CD14-positive monocyte (primary cell): ENCODE measurements at regions not wholly inside any gene's neighbourhood (a gene's known extent, or its start where the extent isn't known, plus 50 kb on each side); places are given as distances from the start of the nearest gene placed in this dataset.

ENCODE experiments used
- DNase-seq, 3 donors: peaks; one replicate each; pipeline ENCODE4 v3.0.0-alpha.2; 2011 to 2022
- H2AFZ ChIP-seq: 2 replicates; pipeline ENCODE4 v1.6.0; 2012; ENCODE audit warnings: mild to moderate bottlenecking, low read depth, low read length, inconsistent platforms; ENCODE audit not compliant: insufficient read depth, poor library complexity, severe bottlenecking
- H3K27ac ChIP-seq, 2 donors: 1 replicate in 1 of 2; 2 replicates in 1 of 2; pipeline ENCODE4 v1.5.1; 2012 to 2013; ENCODE audit warnings: low read length in 2 of 2, control low read depth in 1 of 2, inconsistent platforms in 1 of 2, low read depth in 1 of 2, mild to moderate bottlenecking in 1 of 2
- H3K27me3 ChIP-seq, 2 donors: one replicate each; pipeline versions ENCODE4 v1.6.0 to v1.6.1; 2011 to 2013; ENCODE audit warnings: low read length in 2 of 2; ENCODE audit not compliant: control insufficient read depth in 2 of 2, insufficient read depth in 2 of 2
- H3K36me3 ChIP-seq, 2 donors: replicated peaks in 1 of 2; 1 replicate in 1 of 2; 2 replicates in 1 of 2; pipeline versions ENCODE4 v1.5.1 to v1.6.1; 2012 to 2013; ENCODE audit warnings: low read length in 2 of 2, control low read depth in 1 of 2, inconsistent platforms in 1 of 2, mild to moderate bottlenecking in 1 of 2; ENCODE audit not compliant: insufficient read depth in 2 of 2, control insufficient read depth in 1 of 2
- H3K4me1 ChIP-seq, 2 donors: 1 replicate in 1 of 2; 2 replicates in 1 of 2; pipeline versions ENCODE4 v1.5.1 to v1.6.1; 2012 to 2013; ENCODE audit warnings: low read length in 2 of 2, control low read depth in 1 of 2, inconsistent platforms in 1 of 2, mild to moderate bottlenecking in 1 of 2, moderate library complexity in 1 of 2; ENCODE audit not compliant: insufficient read depth in 2 of 2, control insufficient read depth in 1 of 2
- H3K4me2 ChIP-seq: replicated peaks from 2 replicates; pipeline ENCODE3; 2012; ENCODE audit warnings: low read length, moderate library complexity, mild to moderate bottlenecking; ENCODE audit not compliant: poor library complexity, severe bottlenecking; ENCODE audit errors: extremely low read depth
- H3K4me3 ChIP-seq, 3 experiments: fragments of 200-600 bp in 1 of 3; sonication (generic) in 1 of 3; replicated peaks in 1 of 3; 1 replicate in 2 of 3; 2 replicates in 1 of 3; pipeline ENCODE4 v1.5.1; 2011 to 2013; ENCODE audit warnings: low read length in 3 of 3, mild to moderate bottlenecking in 3 of 3, control low read depth in 2 of 3, low read depth in 2 of 3, inconsistent platforms in 1 of 3, moderate library complexity in 1 of 3
- H3K79me2 ChIP-seq: 2 replicates; pipeline ENCODE4 v1.6.0; 2012; ENCODE audit warnings: mild to moderate bottlenecking, control low read depth, inconsistent platforms, low read length, moderate library complexity; ENCODE audit not compliant: insufficient read depth
- H3K9ac ChIP-seq: 2 replicates; pipeline ENCODE4 v1.6.0; 2017; ENCODE audit warnings: low read length, mild to moderate bottlenecking; ENCODE audit not compliant: insufficient read depth, poor library complexity, severe bottlenecking
- H3K9me3 ChIP-seq, 2 donors: replicated peaks in 1 of 2; 1 replicate in 1 of 2; 2 replicates in 1 of 2; pipeline versions ENCODE4 v1.5.1 to v1.6.1; 2012 to 2013; ENCODE audit warnings: low read length in 2 of 2, control low read depth in 1 of 2; ENCODE audit not compliant: control insufficient read depth in 1 of 2, insufficient read depth in 1 of 2
- H4K20me1 ChIP-seq: 2 replicates; pipeline ENCODE4 v1.6.0; 2012; ENCODE audit warnings: mild to moderate bottlenecking, low read length, control low read depth, moderate library complexity; ENCODE audit not compliant: insufficient read depth
- H3K27ac Mint-ChIP-seq, 7 donors: one replicate each; pipeline ENCODE4 v1.8.0; 2020; ENCODE audit warnings: mild to moderate bottlenecking in 7 of 7, mixed read lengths in 7 of 7, moderate library complexity in 6 of 7, inconsistent platforms in 2 of 7
- H3K27me3 Mint-ChIP-seq, 3 donors: one replicate each; pipeline ENCODE4 v1.8.0; 2021 to 2022; ENCODE audit warnings: low read depth in 3 of 3, mild to moderate bottlenecking in 3 of 3, mixed read lengths in 3 of 3, moderate library complexity in 3 of 3, inconsistent platforms in 1 of 3
- H3K36me3 Mint-ChIP-seq, 2 donors: one replicate each; pipeline ENCODE4 v1.8.0; 2020; ENCODE audit warnings: mixed read lengths in 2 of 2, inconsistent platforms in 1 of 2, mild to moderate bottlenecking in 1 of 2
- H3K4me1 Mint-ChIP-seq: one replicate; pipeline ENCODE4 v1.8.0; 2020; ENCODE audit warnings: mild to moderate bottlenecking, mixed read lengths
- H3K4me3 Mint-ChIP-seq, 2 donors: one replicate each; pipeline ENCODE4 v1.8.0; 2020; ENCODE audit warnings: mild to moderate bottlenecking in 2 of 2, mixed read lengths in 2 of 2, moderate library complexity in 1 of 2
- H3K9me3 Mint-ChIP-seq, 7 donors: one replicate each; pipeline ENCODE4 v1.8.0; 2020 to 2022; ENCODE audit warnings: mixed read lengths in 7 of 7, mild to moderate bottlenecking in 6 of 7, moderate library complexity in 6 of 7, inconsistent platforms in 2 of 7
- CTCF ChIP-seq: fragments of 200-600 bp; IDR thresholded peaks from one replicate; pipeline ENCODE4 v1.8.0; 2022; ENCODE audit warnings: antibody characterized with exemption, mild to moderate bottlenecking
- WGBS: methylation state at CpG from one replicate; pipeline ENCODE4 v1.1.5; 2013; ENCODE audit warnings: missing lambda C conversion rate; ENCODE audit not compliant: insufficient coverage; 5-methylcytosine and 5-hydroxymethylcytosine counted together
- intact Hi-C, 2 donors: fragments of 100-400 bp; cut with micrococcal nuclease; formaldehyde crosslinking; loops; one replicate each; pipeline versions ENCODE4 v1.15.0 to v1.15.1; 2023

GRCh38 chr5:2297991-2298390 lies 415.3 kb upstream of the IRX4 start:
- H3K36me3 Mint-ChIP-seq, result no peaks in the 10 kb centered on the region
- no peaks in the 10 kb centered on the region for H3K79me2 ChIP-seq
- no peaks in the 10 kb centered on the region for H3K4me1 Mint-ChIP-seq
- H3K27me3 Mint-ChIP-seq, result peaks cover 0 to 10% (median 2%) of the 10 kb centered on the region in 3 donors
- H3K9me3 Mint-ChIP-seq, result peaks cover 0 to 5% (median 0%) of the 10 kb centered on the region in 7 donors
- intact Hi-C loops, result no loop called here
- H3K27ac Mint-ChIP-seq, result no peak overlapping the region
- no peaks in the 10 kb centered on the region for H3K9me3 ChIP-seq
- H3K4me3 Mint-ChIP-seq, result no peak overlapping the region
- H4K20me1 ChIP-seq, result no peaks in the 10 kb centered on the region
- H3K4me3 ChIP-seq, result no peak overlapping the region
- WGBS, result 86% methylated on average over 11 of the region's 13 CpGs
- no peak overlapping the region for H3K4me2 ChIP-seq
- H3K36me3 ChIP-seq, result no peaks in the 10 kb centered on the region
- H3K9ac ChIP-seq, result no peak overlapping the region
- H3K27me3 ChIP-seq, result no peaks in the 10 kb centered on the region
- no peaks in the 10 kb centered on the region for H3K4me1 ChIP-seq
- H2AFZ ChIP-seq, result no peak overlapping the region
- DNase-seq, result no peak
- no peak overlapping the region for H3K27ac ChIP-seq
- no peak for TF ChIP-seq CTCF

- WGBS, result 94% methylated on average over 11 of the region's 13 CpGs
- no peaks in the 10 kb centered on the region for H3K27me3 ChIP-seq
- H3K36me3 ChIP-seq, result no peaks in the 10 kb centered on the region
- no peak overlapping the region for H3K4me3 Mint-ChIP-seq
- intact Hi-C loops, result no loop called here
- no peak overlapping the region for H3K27ac Mint-ChIP-seq
- H3K9me3 ChIP-seq, result peaks cover 9 to 12% of the 10 kb centered on the region in 2 donors
- TF ChIP-seq CTCF, result no peak
- no peak overlapping the region for H3K4me3 ChIP-seq
- no peak for DNase-seq
- H3K4me2 ChIP-seq, result no peak overlapping the region
- no peaks in the 10 kb centered on the region for H4K20me1 ChIP-seq
- no peaks in the 10 kb centered on the region for H3K4me1 Mint-ChIP-seq
- peaks cover 2 to 4% (median 3%) of the 10 kb centered on the region in 3 donors for H3K27me3 Mint-ChIP-seq
- no peaks in the 10 kb centered on the region for H3K36me3 Mint-ChIP-seq
- H3K9ac ChIP-seq, result no peak overlapping the region
- H3K79me2 ChIP-seq, result no peaks in the 10 kb centered on the region
- H2AFZ ChIP-seq, result no peak overlapping the region
- H3K9me3 Mint-ChIP-seq, result peaks cover 0 to 19% (median 5%) of the 10 kb centered on the region in 7 donors
- H3K27ac ChIP-seq, result no peak overlapping the region
- H3K4me1 ChIP-seq, result no peaks in the 10 kb centered on the region
Measured at GRCh38 chr5:2295476-2295875, 412.8 kb upstream of the IRX4 start.
